ENCODE measurements at regions not wholly inside any gene's neighbourhood (a gene's known extent, or its start where the extent isn't known, plus 50 kb on each side); places are given as distances from the start of the nearest gene placed in this dataset.

DNA sequence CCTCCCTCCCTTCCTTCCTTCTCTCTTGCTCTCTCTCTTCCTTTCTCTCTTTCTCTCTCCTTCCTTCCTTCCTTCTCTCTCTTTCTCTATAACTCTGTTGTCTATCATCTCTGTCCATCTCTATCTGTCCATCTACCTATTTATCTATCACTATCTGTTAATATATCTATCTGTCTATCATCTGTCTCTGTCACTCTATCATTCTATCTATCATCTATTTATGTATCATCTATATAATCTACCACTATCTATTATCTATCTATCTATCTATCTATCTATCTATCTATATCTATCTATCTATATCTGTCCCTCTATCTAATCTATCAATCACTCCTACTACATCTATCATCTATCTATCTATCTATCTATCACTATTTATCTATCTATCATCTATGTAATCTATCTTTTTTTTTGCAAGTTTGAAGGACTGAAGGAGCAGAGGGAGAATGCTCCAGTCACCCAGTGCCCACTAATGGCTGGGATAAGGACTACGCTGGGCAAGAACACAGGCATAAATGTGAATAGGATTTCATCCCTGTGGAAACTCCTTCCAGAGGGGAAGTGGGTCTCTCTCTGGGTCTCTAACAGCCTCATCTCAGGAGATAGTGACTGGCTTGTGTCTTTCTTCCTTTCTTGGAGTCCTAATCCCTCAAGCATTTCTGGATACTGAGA is 427.0 kb downstream of the LPIN1 start:
- DNase-seq (ENCODE audit: low read depth), result peak; percentile 13
- H3K4me3 ChIP-seq (ENCODE audit: low read depth, low read length), result no peak overlapping the region
- TF ChIP-seq, protein P1, sequence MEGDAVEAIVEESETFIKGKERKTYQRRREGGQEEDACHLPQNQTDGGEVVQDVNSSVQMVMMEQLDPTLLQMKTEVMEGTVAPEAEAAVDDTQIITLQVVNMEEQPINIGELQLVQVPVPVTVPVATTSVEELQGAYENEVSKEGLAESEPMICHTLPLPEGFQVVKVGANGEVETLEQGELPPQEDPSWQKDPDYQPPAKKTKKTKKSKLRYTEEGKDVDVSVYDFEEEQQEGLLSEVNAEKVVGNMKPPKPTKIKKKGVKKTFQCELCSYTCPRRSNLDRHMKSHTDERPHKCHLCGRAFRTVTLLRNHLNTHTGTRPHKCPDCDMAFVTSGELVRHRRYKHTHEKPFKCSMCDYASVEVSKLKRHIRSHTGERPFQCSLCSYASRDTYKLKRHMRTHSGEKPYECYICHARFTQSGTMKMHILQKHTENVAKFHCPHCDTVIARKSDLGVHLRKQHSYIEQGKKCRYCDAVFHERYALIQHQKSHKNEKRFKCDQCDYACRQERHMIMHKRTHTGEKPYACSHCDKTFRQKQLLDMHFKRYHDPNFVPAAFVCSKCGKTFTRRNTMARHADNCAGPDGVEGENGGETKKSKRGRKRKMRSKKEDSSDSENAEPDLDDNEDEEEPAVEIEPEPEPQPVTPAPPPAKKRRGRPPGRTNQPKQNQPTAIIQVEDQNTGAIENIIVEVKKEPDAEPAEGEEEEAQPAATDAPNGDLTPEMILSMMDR (IDR thresholded peaks at IDR 0.05; ENCODE audit: low read depth, low read length), result no peak
- TF ChIP-seq POLR2A (IDR thresholded peaks at IDR 0.05; ENCODE audit: extremely low read depth, insufficient read length) (no peak), MYC (IDR thresholded peaks at IDR 0.05; ENCODE audit: low read depth, low read length) (no peak)
- TF ChIP-seq, protein P2, sequence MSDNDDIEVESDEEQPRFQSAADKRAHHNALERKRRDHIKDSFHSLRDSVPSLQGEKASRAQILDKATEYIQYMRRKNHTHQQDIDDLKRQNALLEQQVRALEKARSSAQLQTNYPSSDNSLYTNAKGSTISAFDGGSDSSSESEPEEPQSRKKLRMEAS (IDR thresholded peaks at IDR 0.05; ENCODE audit: low read depth, low read length), result no peak

DNA sequence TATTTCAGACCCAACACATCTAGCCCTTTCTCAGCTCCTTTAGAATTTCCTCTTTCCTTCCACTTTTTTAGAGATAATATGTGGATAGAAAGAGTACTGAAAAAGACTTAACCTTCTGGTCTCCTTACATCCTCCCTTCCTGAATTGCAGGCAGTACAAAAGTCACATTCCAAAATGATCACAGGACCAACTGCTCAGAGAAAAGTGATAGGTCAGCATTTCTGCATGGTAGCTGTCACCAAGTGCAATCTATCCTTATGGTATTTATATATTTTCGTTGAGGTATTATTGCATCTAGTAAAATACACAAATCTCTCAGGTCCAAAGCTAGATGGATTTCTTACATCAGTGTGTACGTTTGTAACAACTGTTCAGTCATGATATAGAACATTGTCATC is 427.5 kb downstream of the LPIN1 start:
- H3K4me3 ChIP-seq (ENCODE audit: low read depth, low read length), result no peak overlapping the region
- DNase-seq (ENCODE audit: low read depth), result no peak
- no peak for TF ChIP-seq MYC (IDR thresholded peaks at IDR 0.05; ENCODE audit: low read depth, low read length)
- no peak for TF ChIP-seq POLR2A (IDR thresholded peaks at IDR 0.05; ENCODE audit: extremely low read depth, insufficient read length)
- TF ChIP-seq, protein P1 (IDR thresholded peaks at IDR 0.05; ENCODE audit: low read depth, low read length), result no peak
- TF ChIP-seq, protein P2 (IDR thresholded peaks at IDR 0.05; ENCODE audit: low read depth, low read length), result no peak

DNA sequence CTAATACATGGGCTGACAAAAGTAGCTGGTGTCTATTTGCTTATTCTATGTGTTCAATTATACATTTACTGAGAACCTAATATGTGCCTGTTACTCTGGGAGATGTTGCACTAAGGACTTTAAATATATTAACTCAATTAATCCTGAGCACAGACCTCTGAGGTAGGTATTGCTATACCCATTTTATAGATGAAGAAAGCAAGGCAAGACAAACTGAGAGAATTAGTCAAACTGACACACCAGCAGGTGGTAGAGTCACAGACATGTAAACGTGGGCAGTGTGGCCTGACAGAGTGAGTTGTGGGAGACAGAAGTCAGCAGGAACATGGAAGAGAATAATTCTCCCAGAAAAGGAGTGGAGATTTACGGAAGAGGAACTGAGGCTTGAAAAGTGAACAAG is 428.9 kb downstream of the LPIN1 start:
- H3K4me3 ChIP-seq (ENCODE audit: low read depth, low read length), result no peak overlapping the region
- no peak for DNase-seq (ENCODE audit: low read depth)
- TF ChIP-seq MYC (IDR thresholded peaks at IDR 0.05; ENCODE audit: low read depth, low read length), result no peak

DNA sequence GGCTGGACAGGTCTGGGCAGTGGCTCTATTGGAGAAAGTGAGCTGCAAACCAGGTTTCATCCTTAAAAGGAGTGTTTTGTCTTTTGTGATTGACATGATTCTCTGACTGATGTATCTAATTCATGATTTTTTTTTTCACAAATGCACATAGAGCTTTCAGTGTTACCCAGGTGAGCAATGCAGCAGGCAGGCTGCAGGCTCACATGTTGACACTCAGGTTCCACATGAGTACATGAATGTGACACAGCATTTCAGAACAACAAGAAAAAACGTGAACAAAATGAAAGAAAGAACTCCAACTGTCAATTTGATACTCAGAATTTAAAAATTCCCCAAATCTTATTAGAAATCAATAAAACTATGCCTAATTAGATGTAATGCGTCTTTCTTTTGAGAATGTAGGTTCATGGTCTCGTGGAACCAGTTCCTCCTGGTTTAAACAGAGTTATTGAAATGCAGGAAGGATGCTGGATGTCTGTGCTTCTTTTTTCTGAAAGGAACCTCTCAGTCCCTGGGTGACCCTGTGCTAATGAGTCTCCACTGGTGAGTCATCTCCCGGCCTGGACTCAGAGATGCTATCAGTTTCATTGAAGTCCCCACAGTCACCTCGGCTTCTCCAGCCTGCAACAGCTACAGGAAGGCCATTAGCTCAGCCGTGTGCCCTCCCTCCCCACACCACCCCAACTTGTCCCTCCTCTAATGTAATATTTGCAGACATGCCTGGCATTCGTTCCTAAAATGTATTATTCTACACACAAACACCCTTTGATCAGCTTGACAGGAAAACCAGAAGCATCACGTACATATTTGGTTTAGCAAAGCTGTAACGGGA is 430.4 kb downstream of the LPIN1 start:
- H3K4me3 ChIP-seq (ENCODE audit: low read depth, low read length), result no peak overlapping the region
- DNase-seq (ENCODE audit: low read depth), result peak; percentile 95
- TF ChIP-seq, protein P1 (IDR thresholded peaks at IDR 0.05; ENCODE audit: low read depth, low read length), result no peak
- TF ChIP-seq POLR2A (IDR thresholded peaks at IDR 0.05; ENCODE audit: extremely low read depth, insufficient read length) (no peak), MYC (IDR thresholded peaks at IDR 0.05; ENCODE audit: low read depth, low read length) (0 out of 2 replicates have a peak, but pooled peaks have one; percentile 11)
- TF ChIP-seq, protein P2 (IDR thresholded peaks at IDR 0.05; ENCODE audit: low read depth, low read length), result 0 out of 2 replicates have a peak, but pooled peaks have one; percentile 23

DNA sequence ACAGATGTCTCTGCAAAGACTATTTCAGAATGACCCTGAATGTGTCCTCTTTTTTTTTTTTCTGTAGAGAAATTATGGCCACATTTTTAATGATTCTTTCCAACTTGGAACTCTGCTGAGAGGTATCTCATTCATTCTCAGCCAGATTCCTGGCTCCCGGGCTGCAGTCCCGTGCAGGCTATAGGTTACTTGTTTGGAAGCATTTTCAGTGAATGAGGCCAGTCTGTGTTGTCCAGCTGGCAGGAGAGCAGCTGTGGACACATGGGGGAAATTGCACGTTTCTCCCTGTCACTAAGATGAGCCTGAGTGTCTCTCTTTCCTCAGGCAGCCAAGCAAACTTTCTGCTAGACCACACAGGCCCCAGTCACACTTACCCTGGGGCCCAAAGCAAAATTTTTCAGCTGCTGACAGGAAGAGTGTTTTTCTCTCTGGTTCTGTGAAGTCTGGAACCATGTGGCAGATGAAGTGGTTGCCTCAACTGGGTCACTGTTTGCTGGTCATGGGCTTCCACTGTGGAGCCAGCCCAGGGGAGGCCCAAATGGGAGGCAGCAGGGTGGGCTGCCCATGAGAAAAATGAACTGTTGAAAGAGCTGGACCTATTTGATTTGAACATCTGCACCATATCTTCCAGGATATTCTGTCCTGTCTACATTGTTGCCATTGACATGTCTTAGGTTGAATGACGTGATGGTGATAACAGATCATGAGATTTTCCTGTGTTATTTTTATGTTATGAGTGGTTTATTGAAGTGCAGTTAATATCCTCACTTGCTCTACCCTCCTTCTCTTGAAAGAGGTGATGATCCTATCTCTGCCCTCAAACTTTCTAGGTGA is 431.2 kb downstream of the LPIN1 start:
- TF ChIP-seq, protein P1 (IDR thresholded peaks at IDR 0.05; ENCODE audit: low read depth, low read length), result no peak
- no peak for TF ChIP-seq POLR2A (IDR thresholded peaks at IDR 0.05; ENCODE audit: extremely low read depth, insufficient read length)
- TF ChIP-seq, protein P2 (IDR thresholded peaks at IDR 0.05; ENCODE audit: low read depth, low read length), result peak; percentile 76
- no peak for TF ChIP-seq MYC (IDR thresholded peaks at IDR 0.05; ENCODE audit: low read depth, low read length)
- no peak overlapping the region for H3K4me3 ChIP-seq (ENCODE audit: low read depth, low read length)
- peak; percentile 80 for DNase-seq (ENCODE audit: low read depth)
